ENCODE measurements at regions not wholly inside any gene's neighbourhood (a gene's known extent, or its start where the extent isn't known, plus 50 kb on each side); places are given as distances from the start of the nearest gene placed in this dataset.

GRCh38 chr4:136343340-136343739 is 1189.0 kb downstream of the PCDH18 start:
- no peak for DNase-seq

- DNase-seq: no peak
Measured at GRCh38 chr4:136342666-136343065, 1189.6 kb downstream of the PCDH18 start.

DNA sequence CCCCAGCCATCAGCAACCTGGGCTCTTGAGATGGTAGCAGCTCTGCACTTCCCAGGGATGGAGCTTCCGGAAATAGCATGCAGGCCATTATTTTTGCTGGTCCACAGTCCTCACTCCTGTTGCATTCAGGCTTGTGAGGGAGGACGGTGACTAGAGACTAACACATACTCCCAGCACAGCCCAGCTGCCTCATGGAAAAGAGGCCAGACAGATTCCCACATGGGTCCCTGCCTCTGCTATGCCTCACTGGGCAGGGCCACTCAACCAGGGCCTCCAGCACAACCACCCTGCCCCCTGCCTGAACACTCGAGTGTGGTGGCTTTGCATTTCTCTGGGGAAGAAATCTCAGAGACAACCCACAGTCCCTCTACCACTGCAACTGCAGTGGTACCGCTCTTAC is 1195.1 kb downstream of the PCDH18 start:
- DNase-seq: no peak

GRCh38 chr4:136336479-136336878 is 1195.8 kb downstream of the PCDH18 start:
- no peak for DNase-seq

- DNase-seq: no peak
Measured at GRCh38 chr4:136329042-136329662, 1203.1 kb downstream of the PCDH18 start.

- DNase-seq: no peak
Measured at GRCh38 chr4:136328131-136328530, 1204.2 kb downstream of the PCDH18 start.

- no peak for DNase-seq
Measured at GRCh38 chr4:136320465-136320813, 1211.9 kb downstream of the PCDH18 start.

DNA sequence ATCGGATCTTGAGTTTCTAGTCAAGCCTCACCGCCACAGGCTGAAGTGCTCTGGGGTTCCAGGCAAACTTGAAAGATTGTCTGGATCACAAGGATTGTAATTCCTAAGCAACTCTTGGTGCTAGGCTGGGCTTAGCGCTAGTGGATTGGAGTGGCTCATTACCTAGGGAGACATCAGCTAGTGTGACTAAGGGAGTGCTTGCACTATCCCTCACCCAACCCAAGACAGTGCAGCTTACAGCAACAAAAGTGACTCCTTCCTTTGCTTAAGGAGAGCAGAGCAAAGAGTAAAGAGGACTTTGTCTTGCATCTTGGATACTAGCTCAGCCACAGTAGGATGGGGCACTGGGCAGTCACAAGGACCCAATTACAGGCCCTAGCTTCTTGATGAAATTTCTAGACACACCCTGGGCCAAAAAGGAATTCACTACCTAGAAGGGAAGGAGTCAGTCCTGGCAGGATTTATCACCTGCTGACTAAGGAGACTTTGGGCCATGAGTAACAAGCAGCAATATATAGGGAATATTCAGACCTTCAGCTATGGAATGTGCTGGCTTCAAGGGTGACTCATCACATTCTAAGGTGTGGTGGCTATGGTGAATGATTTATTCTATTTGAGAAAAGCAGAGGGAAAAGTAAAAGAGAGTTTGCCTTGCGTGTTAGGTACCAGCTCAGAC is 1212.4 kb downstream of the PCDH18 start:
- no peak for DNase-seq

DNA sequence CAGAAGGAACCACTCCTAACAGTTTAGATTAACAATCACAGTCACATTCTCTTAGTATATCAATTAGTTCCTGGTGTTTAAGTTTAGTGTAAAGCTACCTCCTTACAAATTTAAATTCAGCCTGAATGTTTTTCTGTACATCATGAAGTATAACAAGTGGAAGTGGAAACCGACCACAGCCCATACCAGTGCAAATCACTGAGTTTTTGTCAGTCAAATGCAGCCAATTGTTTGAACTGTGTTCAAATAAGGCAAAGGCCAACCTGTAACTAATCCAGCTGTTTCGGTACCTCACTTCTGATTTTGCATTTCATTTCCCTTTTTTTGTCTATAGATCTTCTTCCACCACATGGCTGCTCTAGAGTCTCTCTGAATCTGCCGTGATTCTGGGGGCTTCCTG is 1215.3 kb downstream of the PCDH18 start:
- no peak for DNase-seq

DNA sequence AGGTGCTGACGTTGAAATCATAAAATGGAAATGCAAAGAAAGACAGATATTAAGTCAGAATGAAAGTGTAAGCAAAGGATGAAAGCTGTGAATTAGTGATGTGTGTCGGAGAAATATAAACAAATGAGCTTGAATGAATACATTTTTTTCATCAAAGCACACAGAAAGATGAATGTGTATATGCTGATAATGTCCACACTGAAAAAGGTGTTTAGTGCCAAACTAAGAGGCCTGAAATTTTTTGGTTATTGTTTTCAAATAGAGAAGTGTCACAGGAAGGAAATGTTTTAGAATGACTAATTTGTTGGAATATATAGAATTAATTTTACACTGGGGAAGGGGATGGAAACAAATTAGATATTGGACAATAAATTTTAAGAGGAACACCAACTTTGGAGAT is 1217.6 kb downstream of the PCDH18 start:
- DNase-seq: no peak

DNA sequence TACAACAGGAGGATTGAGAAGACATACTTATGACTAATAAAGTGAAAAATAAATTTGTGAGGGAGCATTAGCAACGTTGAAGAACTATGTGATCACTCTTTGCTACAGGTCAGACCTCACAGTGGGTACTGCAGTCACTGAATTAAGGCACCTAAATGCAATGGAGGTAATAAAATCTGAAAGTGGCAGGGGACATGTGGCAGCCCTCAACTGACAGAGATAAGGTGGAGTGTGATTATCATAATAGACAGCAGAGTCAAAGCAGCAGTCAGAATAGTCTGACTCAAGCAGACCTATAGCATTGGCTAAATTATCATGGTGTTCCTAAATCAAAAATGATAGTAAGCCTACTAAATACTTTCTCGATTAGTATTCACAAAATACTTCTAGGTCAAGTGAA is 1220.5 kb downstream of the PCDH18 start:
- DNase-seq: no peak

- no peak for DNase-seq
Measured at GRCh38 chr4:136307765-136308164, 1224.5 kb downstream of the PCDH18 start.

DNA sequence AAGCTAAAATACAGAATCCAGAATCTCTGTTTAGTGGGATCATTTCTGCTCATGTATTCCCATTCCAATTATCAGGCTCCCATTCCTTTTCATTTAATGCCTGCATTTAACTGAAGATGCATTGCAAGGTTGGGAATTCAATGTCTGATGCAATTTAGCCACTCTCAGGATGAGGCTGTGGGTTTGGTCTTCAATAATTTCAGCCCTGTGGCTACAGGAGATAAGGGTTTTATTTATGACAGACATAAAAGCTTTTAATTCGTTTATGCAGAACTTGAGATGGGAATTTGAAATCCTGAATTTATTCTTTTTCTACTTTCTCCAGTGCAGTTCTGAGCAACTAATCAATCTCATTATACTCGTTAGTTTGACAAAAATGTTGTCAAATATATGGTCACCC is 1225.9 kb downstream of the PCDH18 start:
- no peak for DNase-seq

- DNase-seq: no peak
Measured at GRCh38 chr4:136302566-136302965, 1229.7 kb downstream of the PCDH18 start.

DNA sequence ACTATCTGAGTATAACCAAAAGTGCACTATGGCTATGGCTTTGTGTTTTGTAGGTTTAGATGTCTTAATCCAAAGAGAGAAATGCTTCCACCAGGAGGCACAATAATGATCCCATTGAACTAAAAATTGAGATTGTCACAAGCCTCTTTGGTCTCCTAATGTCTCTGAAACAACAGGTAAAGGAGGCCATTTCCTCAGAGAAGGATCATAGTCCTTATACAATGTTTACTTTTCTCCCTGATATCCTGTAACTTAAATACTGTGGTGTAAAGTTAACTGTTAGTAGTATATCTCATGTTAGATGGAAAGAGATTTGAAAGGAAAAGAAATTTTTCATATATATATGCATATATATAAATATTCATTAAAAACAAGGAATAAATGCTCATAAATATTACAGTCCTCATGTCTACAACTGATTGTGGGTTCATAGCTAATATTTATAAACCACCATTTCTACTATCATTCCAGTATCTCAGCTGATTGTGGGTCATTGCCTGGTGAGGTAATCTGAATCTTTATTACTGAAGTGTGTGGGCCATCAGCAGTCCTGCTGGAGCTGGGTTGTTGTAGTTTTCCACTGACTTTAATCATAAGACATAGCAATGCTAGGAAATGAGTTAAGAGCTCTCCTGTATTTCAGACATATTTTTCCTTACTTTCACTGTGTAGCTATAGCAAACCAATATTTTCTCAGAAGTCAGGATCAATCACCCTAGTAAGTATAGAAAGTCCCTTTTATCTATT is 1230.4 kb downstream of the PCDH18 start:
- DNase-seq: no peak

- no peak for DNase-seq
Measured at GRCh38 chr4:136283977-136284376, 1248.3 kb downstream of the PCDH18 start.

DNA sequence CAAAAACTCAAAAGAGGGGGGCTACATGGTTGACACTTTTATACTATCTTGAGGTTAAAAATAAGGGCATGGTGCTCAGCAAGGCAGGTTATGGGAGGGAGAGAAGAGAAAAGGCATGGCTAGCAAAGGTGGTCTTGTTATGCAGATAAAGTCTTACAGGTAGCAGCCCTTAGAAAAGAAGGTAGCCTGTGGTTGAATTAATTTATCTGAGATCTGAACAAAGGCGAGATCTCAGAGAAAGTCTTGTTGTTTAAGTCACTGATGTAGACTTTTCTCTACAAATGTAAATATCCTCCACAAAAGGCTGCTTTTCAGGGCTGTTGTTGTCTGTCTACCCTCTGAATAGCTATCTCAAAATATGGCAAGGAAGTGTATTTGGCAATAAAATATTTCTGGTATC is 1250.4 kb downstream of the PCDH18 start:
- no peak for DNase-seq

GRCh38 chr4:136281307-136281706 is 1251.0 kb downstream of the PCDH18 start:
- DNase-seq: no peak

- no peak for DNase-seq
Measured at GRCh38 chr4:136277741-136278140, 1254.6 kb downstream of the PCDH18 start.

- DNase-seq: peak; percentile 29
Measured at GRCh38 chr4:136246876-136247275, 1285.4 kb downstream of the PCDH18 start.

DNA sequence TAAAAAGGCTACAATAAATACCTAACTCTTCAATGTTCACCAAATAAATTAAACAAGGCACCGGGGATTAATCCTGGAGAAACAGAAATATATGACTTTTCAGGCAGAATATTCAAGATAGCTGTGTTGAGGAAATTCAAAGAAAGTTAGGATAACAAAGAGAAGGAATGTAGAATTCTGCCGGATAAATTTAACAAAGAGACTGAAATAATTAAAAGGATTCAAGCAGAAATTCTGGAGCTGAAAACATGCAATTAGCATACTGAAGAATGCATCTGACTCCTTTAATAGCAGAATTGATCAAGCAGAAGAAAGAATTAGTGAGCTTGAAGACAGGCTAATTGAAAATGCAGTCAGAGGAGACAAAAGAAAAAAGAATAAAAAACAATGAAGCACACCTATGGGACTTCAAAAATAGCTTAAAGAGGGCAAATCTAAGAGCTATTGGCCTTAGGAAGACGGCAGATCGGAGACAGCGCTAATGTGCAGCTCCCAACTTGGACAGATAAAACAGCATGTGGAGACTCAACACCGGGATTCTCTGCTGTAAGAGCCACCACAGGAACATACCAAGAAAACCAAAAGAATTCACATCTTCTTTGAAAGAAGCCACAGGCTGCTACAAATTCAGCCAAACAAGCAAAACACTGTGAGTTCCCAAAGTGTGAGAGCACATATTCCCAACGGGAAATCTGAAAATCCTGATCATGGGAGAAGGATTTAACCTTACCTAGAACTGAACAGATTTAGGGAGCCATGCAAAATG is 1290.9 kb downstream of the PCDH18 start:
- DNase-seq: no peak

DNA sequence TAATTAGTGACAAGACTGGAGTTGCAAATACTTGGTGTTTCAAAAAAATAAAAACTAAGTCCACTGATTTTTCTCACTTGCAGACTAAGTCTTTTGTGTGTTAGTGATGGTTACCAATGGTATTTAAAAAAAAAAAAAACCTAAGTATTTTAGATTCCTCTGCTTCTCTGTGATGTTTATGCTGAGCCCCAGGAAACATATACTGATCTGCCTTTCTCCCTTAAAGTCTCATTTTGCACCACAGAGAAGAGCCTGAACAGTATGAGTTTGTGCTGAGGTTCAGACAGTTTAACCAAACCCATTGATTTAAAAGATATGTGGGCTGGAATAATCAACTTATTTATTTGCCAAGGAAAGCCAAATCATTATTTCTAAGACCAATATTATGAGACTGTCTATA is 1305.0 kb downstream of the PCDH18 start:
- DNase-seq: no peak

DNA sequence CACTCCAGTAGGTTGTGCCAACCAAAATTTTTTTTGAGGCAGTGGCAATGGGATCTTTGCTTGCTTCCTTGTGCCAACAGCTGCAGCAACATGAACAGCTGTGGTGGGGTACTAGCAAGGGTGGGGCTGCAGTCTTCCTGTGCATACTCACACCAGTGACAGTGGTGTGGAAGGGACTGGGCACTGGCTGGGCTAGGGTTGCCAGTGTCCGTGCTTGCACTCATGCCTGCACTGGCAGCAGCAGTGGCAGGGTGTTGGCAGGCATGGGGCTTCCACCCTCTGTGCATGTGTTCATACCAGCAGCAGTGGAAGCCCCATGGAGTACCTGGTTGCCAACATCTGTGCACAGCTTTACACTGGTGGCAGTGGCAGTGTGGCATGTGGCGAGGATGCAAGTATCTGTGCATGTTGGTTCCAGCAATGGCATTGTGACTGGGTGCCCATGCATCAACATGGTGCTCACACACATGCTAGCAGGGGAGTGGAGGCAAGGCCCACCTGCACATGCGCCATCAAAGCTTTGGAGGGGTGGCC is 1312.6 kb downstream of the PCDH18 start:
- no peak for DNase-seq
